Endothelial cell (in vitro differentiated cells): ENCODE measurements at regions not wholly inside any gene's neighbourhood (a gene's known extent, or its start where the extent isn't known, plus 50 kb on each side); places are given as distances from the start of the nearest gene placed in this dataset.

Experiments used
- DNase-seq: peaks from one replicate; pipeline ENCODE4 v3.0.0; 2021; ENCODE audit warnings: low spot score
- H3K27ac Mint-ChIP-seq: one replicate; pipeline ENCODE4 v1.8.0; 2021; ENCODE audit warnings: mixed read lengths, inconsistent platforms; ENCODE audit not compliant: unreplicated experiment
- H3K27me3 Mint-ChIP-seq: one replicate; pipeline ENCODE4 v1.8.0; 2021; ENCODE audit warnings: mild to moderate bottlenecking, moderate library complexity, mixed read lengths, inconsistent platforms; ENCODE audit not compliant: unreplicated experiment
- H3K36me3 Mint-ChIP-seq: one replicate; pipeline ENCODE4 v1.8.0; 2021; ENCODE audit warnings: mild to moderate bottlenecking, low read depth, mixed read lengths, inconsistent platforms; ENCODE audit not compliant: unreplicated experiment
- H3K4me1 Mint-ChIP-seq: one replicate; pipeline ENCODE4 v1.8.0; 2021; ENCODE audit warnings: mild to moderate bottlenecking, mixed read lengths, inconsistent platforms; ENCODE audit not compliant: unreplicated experiment
- H3K4me3 Mint-ChIP-seq: one replicate; pipeline ENCODE4 v1.8.0; 2021; ENCODE audit warnings: mild to moderate bottlenecking, mixed read lengths, inconsistent platforms; ENCODE audit not compliant: unreplicated experiment
- H3K9me3 Mint-ChIP-seq: one replicate; pipeline ENCODE4 v1.8.0; 2021; ENCODE audit warnings: mixed read lengths, inconsistent platforms; ENCODE audit not compliant: unreplicated experiment
- CTCF ChIP-seq: fragments of 200-600 bp; sonication (generic); IDR thresholded peaks from one replicate; pipeline ENCODE4 v1.5.0; 2021; ENCODE audit warnings: antibody characterized with exemption; ENCODE audit not compliant: unreplicated experiment

DNA sequence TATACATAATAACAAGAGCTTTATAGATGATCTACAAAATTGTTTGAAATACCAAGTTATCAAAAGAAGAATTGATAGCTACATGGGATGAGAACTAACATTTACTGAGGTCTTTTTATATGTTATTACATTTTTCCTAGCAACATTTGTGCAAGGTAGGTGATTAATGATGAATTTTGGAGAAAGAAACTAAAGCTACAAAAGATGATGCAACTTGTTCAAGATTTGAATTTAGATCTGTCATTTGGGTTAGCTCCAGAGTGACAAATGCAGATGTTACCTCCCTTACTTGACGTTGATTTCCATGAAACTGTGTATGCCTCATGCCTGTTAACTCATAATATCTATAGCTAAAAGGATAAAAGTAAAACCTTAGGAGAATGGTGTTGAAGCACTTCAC lies 84.5 kb upstream of the EYA4 start:
- Mint-ChIP-seq H3K9me3 (no peaks in the 10 kb centered on the region), H3K36me3 (no peaks in the 10 kb centered on the region), H3K4me3 (no peak overlapping the region), H3K27ac (no peak overlapping the region), H3K27me3 (no peaks in the 10 kb centered on the region), H3K4me1 (no peaks in the 10 kb centered on the region)
- TF ChIP-seq CTCF, result no peak
- DNase-seq, result no peak

GRCh38 chr6:133157995-133158394 lies 83.2 kb upstream of the EYA4 start:
- Mint-ChIP-seq H3K4me1 (no peaks in the 10 kb centered on the region), H3K36me3 (no peaks in the 10 kb centered on the region), H3K27me3 (no peaks in the 10 kb centered on the region), H3K4me3 (no peak overlapping the region), H3K9me3 (no peaks in the 10 kb centered on the region), H3K27ac (no peak overlapping the region)
- no peak for TF ChIP-seq CTCF
- no peak for DNase-seq

- no peak overlapping the region for H3K27ac Mint-ChIP-seq
- no peaks in the 10 kb centered on the region for H3K9me3 Mint-ChIP-seq
- DNase-seq, result no peak
- H3K36me3 Mint-ChIP-seq, result no peaks in the 10 kb centered on the region
- TF ChIP-seq CTCF, result no peak
- no peak overlapping the region for H3K4me3 Mint-ChIP-seq
- H3K27me3 Mint-ChIP-seq, result no peaks in the 10 kb centered on the region
- H3K4me1 Mint-ChIP-seq, result no peaks in the 10 kb centered on the region
Observed at GRCh38 chr6:133159255-133159795, 81.8 kb upstream of the EYA4 start.

DNA sequence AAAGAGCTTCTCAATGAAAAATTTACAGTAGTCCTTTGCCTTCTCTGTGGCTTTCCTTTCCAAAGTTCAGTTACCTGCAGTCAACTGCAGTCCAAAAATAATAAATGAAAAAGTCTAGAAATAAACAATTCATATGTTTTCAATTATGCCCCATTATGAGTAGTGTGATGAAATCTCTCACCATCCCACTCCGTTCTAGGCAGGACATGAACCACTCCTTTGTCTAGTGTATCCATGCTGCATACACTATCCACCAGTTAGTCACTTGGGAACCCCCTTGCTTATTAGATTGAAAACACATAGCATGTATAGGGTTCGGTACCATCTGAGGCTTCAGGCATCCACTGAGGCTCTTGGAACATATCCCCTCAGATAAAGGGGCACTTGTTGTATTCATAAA lies 80.6 kb upstream of the EYA4 start:
- Mint-ChIP-seq H3K4me3 (no peak overlapping the region), H3K4me1 (no peaks in the 10 kb centered on the region), H3K27me3 (no peaks in the 10 kb centered on the region), H3K9me3 (no peaks in the 10 kb centered on the region), H3K27ac (no peak overlapping the region), H3K36me3 (no peaks in the 10 kb centered on the region)
- DNase-seq, result no peak
- TF ChIP-seq CTCF, result no peak

DNA sequence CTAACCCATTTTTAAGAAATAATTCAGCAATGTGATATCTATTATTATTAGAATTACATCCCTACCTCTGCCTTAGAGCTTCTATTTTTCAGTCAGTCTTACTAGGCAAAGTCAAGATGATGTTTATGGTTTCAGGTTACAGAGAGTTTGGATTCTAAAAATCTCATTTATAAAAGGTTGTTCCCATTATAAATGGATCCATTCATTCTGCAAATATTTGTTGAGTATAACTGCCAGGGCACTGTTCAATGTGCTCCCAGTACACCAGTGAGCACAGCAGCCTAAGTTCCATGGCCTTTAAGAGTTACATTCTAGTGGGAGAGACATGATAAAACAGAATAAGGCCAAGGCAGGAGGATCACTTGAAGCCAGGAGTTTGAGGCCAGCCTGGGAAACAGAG lies 75.9 kb upstream of the EYA4 start:
- TF ChIP-seq CTCF, result no peak
- no peak for DNase-seq
- H3K27me3 Mint-ChIP-seq, result no peaks in the 10 kb centered on the region
- H3K4me3 Mint-ChIP-seq, result no peak overlapping the region
- H3K36me3 Mint-ChIP-seq, result no peaks in the 10 kb centered on the region
- H3K27ac Mint-ChIP-seq, result no peak overlapping the region
- no peaks in the 10 kb centered on the region for H3K4me1 Mint-ChIP-seq
- no peaks in the 10 kb centered on the region for H3K9me3 Mint-ChIP-seq
